OCI-LY1 (cell line): ENCODE measurements at regions not wholly inside any gene's neighbourhood (a gene's known extent, or its start where the extent isn't known, plus 50 kb on each side); places are given as distances from the start of the nearest gene placed in this dataset.

ENCODE experiments used
- H2AFZ ChIP-seq: fragments of 200-600 bp; sonication (generic), shearing (Covaris generic); 2 replicates; pipeline ENCODE4 v1.6.0; 2014; ENCODE audit warnings: antibody characterized with exemption, mild to moderate bottlenecking, low read length
- H3F3A ChIP-seq: fragments of 200-600 bp; sonication (generic), shearing (Covaris generic); 2 replicates; pipeline ENCODE4 v1.6.0; 2014; ENCODE audit warnings: mild to moderate bottlenecking, antibody characterized with exemption, low read length, moderate library complexity; ENCODE audit not compliant: insufficient read depth
- H3K27ac ChIP-seq: fragments of 200-600 bp; sonication (generic); 2 replicates; pipeline ENCODE4 v1.5.1; 2014; ENCODE audit warnings: low read length, mixed run types, mild to moderate bottlenecking, low read depth; ENCODE audit not compliant: poor library complexity, severe bottlenecking
- H3K27me3 ChIP-seq: fragments of 200-600 bp; sonication (generic); 2 replicates; pipeline ENCODE4 v1.6.0; 2014; ENCODE audit warnings: antibody characterized with exemption, mild to moderate bottlenecking, low read length, moderate library complexity; ENCODE audit not compliant: insufficient read depth
- H3K36me3 ChIP-seq: fragments of 200-600 bp; sonication (generic); 2 replicates; pipeline ENCODE4 v1.6.1; 2014; ENCODE audit warnings: mild to moderate bottlenecking, antibody characterized with exemption, low read length, moderate library complexity, mixed read lengths; ENCODE audit not compliant: insufficient read depth
- H3K4me1 ChIP-seq: fragments of 200-600 bp; sonication (generic); 2 replicates; pipeline ENCODE4 v1.5.1; 2014; ENCODE audit warnings: mild to moderate bottlenecking, low read length, moderate library complexity; ENCODE audit not compliant: insufficient read depth, severe bottlenecking
- H3K4me2 ChIP-seq: fragments of 200-600 bp; sonication (generic), shearing (Covaris generic); 2 replicates; pipeline ENCODE4 v1.6.1; 2014; ENCODE audit warnings: low read length
- H3K4me3 ChIP-seq: fragments of 200-600 bp; sonication (generic); 2 replicates; pipeline ENCODE4 v1.5.1; 2014; ENCODE audit warnings: low read length, low read depth, mild to moderate bottlenecking, mixed read lengths; ENCODE audit not compliant: poor library complexity, severe bottlenecking
- H3K79me2 ChIP-seq: fragments of 200-600 bp; shearing (Covaris generic); 2 replicates; pipeline ENCODE4 v1.6.1; 2016; ENCODE audit warnings: mixed run types, low read length, mixed read lengths; ENCODE audit not compliant: insufficient read depth
- H3K9ac ChIP-seq: fragments of 200-600 bp; sonication (generic), shearing (Covaris generic); 2 replicates; pipeline ENCODE4 v1.6.1; 2014; ENCODE audit warnings: mild to moderate bottlenecking, low read length, mixed read lengths
- H3K9me2 ChIP-seq: fragments of 200-600 bp; sonication (generic), shearing (Covaris generic); 2 replicates; pipeline ENCODE4 v1.6.1; 2014; ENCODE audit warnings: low read depth, mild to moderate bottlenecking, low read length, mixed read lengths
- H3K9me3 ChIP-seq: fragments of 200-600 bp; shearing (Covaris generic); 2 replicates; pipeline ENCODE4 v1.6.1; 2014; ENCODE audit warnings: low read length, mixed read lengths
- H4K20me1 ChIP-seq: fragments of 200-600 bp; sonication (generic), shearing (Covaris generic); 2 replicates; pipeline ENCODE4 v1.6.0; 2016; ENCODE audit warnings: mild to moderate bottlenecking, low read length; ENCODE audit not compliant: insufficient read depth
- EZH2 ChIP-seq: fragments of 200-600 bp; sonication (generic), shearing (Covaris generic); IDR thresholded peaks from 2 replicates; pipeline ENCODE4 v1.8.0; 2017; ENCODE audit warnings: borderline replicate concordance, mixed run types, mild to moderate bottlenecking, antibody characterized with exemption, low read length, moderate library complexity, mixed read lengths
- TF ChIP-seq, protein P1 (sequence below): fragments of 200-600 bp; sonication (generic), shearing (Covaris generic); IDR thresholded peaks from 2 replicates; pipeline ENCODE4 v1.5.1; 2017; ENCODE audit warnings: mild to moderate bottlenecking, antibody characterized with exemption, low read length, moderate library complexity, mixed read lengths

DNA sequence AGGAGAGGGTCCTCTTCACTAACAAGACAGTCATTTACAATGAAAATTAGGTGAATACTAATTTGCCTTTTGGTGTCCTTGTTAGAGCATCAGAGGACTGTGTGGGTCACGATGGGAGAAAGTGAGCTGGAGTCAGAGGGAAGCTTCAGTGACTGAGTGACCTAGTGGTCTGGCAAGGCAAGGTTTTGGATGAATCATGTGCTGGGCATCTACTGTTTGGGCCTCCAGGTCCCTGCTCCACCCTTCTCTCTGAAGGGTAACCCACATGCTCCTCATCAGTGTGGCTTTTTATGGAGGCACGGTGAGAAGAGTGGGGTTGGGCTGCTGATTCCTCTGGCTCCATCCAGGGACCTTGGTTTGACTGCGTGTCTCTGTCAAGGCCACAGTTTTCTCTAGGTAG is 60.5 kb upstream of the EXOC2 start:
- H4K20me1 ChIP-seq = no peaks in the 10 kb centered on the region
- peaks cover 4% of the 10 kb centered on the region; the same call in 1 of the 2 replicates for H3K27me3 ChIP-seq
- H2AFZ ChIP-seq = no peak overlapping the region
- H3F3A ChIP-seq = no peaks in the 10 kb centered on the region
- no peaks in the 10 kb centered on the region for H3K9me2 ChIP-seq
- no peak for TF ChIP-seq EZH2
- no peak overlapping the region for H3K27ac ChIP-seq
- no peak overlapping the region for H3K4me2 ChIP-seq
- H3K9ac ChIP-seq = no peak overlapping the region
- no peak overlapping the region for H3K4me3 ChIP-seq
- H3K4me1 ChIP-seq = no peaks in the 10 kb centered on the region
- no peaks in the 10 kb centered on the region for H3K79me2 ChIP-seq
- no peaks in the 10 kb centered on the region for H3K9me3 ChIP-seq
- H3K36me3 ChIP-seq = no peaks in the 10 kb centered on the region

DNA sequence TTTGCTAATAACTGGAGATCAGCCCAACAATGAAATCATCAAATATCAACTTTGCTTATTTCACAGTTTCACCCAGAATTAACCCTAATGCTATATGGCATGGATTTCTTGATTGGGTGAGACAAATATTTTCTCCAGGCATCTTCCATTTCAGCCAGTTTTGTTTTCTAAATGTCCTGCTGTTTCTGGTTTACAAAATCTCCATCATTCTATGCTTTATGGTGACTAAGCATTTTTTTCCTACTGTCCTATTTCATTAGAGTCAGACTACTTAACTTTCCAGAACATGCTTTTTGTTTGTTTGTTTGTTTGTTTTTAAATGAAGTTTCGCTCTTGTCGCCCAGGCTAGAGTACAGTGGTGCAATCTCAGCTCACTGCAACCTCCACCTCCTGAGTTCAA is 59.5 kb upstream of the EXOC2 start:
- Histone ChIP-seq H3K9ac (no peak overlapping the region), H4K20me1 (no peaks in the 10 kb centered on the region), H3K9me3 (no peaks in the 10 kb centered on the region), H3K27ac (no peak overlapping the region), H2AFZ (no peak overlapping the region), H3K4me1 (no peaks in the 10 kb centered on the region), H3K4me3 (no peak overlapping the region), H3F3A (no peaks in the 10 kb centered on the region), H3K27me3 (peaks cover 4% of the 10 kb centered on the region; the same call in 1 of the 2 replicates), H3K36me3 (no peaks in the 10 kb centered on the region), H3K79me2 (no peaks in the 10 kb centered on the region), H3K4me2 (no peak overlapping the region), H3K9me2 (no peaks in the 10 kb centered on the region)
- TF ChIP-seq EZH2 = no peak
- TF ChIP-seq, protein P1, sequence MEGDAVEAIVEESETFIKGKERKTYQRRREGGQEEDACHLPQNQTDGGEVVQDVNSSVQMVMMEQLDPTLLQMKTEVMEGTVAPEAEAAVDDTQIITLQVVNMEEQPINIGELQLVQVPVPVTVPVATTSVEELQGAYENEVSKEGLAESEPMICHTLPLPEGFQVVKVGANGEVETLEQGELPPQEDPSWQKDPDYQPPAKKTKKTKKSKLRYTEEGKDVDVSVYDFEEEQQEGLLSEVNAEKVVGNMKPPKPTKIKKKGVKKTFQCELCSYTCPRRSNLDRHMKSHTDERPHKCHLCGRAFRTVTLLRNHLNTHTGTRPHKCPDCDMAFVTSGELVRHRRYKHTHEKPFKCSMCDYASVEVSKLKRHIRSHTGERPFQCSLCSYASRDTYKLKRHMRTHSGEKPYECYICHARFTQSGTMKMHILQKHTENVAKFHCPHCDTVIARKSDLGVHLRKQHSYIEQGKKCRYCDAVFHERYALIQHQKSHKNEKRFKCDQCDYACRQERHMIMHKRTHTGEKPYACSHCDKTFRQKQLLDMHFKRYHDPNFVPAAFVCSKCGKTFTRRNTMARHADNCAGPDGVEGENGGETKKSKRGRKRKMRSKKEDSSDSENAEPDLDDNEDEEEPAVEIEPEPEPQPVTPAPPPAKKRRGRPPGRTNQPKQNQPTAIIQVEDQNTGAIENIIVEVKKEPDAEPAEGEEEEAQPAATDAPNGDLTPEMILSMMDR = no peak

DNA sequence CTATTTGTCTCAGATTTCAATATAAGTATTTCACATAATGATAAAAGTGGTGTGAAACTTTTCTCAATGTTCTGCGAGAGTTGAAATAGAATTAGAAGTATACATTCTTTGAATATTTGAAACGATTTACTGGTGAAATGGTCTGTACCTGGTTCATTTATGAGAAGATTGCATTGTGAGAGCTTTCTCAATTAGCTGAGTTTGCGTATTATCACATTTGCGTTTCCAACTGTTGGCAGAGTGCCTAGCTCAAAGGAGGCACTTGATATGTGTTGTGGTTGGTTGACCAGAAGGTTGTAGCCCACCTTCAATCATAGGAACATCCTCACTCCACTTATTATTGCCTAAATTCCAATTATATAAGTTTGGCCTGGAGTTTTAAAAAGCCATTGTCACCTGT is 58.8 kb upstream of the EXOC2 start:
- no peaks in the 10 kb centered on the region for H3K9me3 ChIP-seq
- no peaks in the 10 kb centered on the region for H3K36me3 ChIP-seq
- H3F3A ChIP-seq = no peaks in the 10 kb centered on the region
- H4K20me1 ChIP-seq = no peaks in the 10 kb centered on the region
- no peak overlapping the region for H3K9ac ChIP-seq
- H3K27me3 ChIP-seq = peaks cover under 1% of the 10 kb centered on the region; the same call in 1 of the 2 replicates
- no peaks in the 10 kb centered on the region for H3K79me2 ChIP-seq
- H3K4me2 ChIP-seq = no peak overlapping the region
- no peaks in the 10 kb centered on the region for H3K9me2 ChIP-seq
- no peak overlapping the region for H3K4me3 ChIP-seq
- no peaks in the 10 kb centered on the region for H3K4me1 ChIP-seq
- TF ChIP-seq EZH2 = no peak
- TF ChIP-seq, protein P1 = no peak
- H2AFZ ChIP-seq = no peak overlapping the region
- H3K27ac ChIP-seq = no peak overlapping the region

DNA sequence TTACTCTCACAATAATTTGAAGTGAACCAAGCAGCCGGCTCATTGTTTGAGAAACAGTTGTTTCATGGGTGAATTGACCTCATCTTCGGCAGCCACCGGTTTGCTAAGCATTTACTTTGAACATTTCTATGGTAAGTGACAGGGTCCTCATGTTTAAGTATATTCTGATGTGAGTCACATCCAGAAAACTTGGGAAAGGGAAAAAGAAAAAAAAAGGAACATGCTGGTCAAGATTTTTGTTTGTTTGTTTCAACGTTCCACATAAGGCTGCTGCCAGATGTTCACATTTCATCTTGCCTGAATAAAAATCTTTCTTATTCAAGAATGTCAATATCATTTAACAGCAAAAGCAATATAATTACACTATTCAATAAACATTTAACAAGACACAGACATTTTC is 55.0 kb upstream of the EXOC2 start:
- Histone ChIP-seq H3K79me2 (no peaks in the 10 kb centered on the region), H3K4me2 (no peak overlapping the region), H3K27me3 (no peaks in the 10 kb centered on the region), H3K9me3 (no peaks in the 10 kb centered on the region), H2AFZ (no peak overlapping the region), H3K36me3 (no peaks in the 10 kb centered on the region), H4K20me1 (no peaks in the 10 kb centered on the region), H3K9ac (no peak overlapping the region), H3K4me3 (no peak overlapping the region), H3F3A (no peaks in the 10 kb centered on the region), H3K27ac (no peak overlapping the region), H3K4me1 (no peaks in the 10 kb centered on the region), H3K9me2 (no peaks in the 10 kb centered on the region)
- TF ChIP-seq EZH2 = no peak
- TF ChIP-seq, protein P1 = no peak
